B cell (primary cell): ENCODE measurements at regions not wholly inside any gene's neighbourhood (a gene's known extent, or its start where the extent isn't known, plus 50 kb on each side); places are given as distances from the start of the nearest gene placed in this dataset.

ENCODE experiments used
- ATAC-seq: fragments of 200-7000 bp; cut with Tn5 transposase; one replicate; pipeline ENCODE4 v1.10.0; 2021; ENCODE audit warnings: low read depth, mild to moderate bottlenecking, moderate number of reproducible peaks, moderate library complexity
- CTCF ChIA-PET: fragments of 350-600 bp; sonication (Branson Sonifier 250); formaldehyde crosslinking; loops from one replicate; lab custom pipeline; 2021; ENCODE audit warnings: antibody characterized with exemption, inconsistent platforms; lab: Charles Lee
- POLR2A ChIA-PET: fragments of 350-600 bp; sonication (Branson Sonifier 250); formaldehyde crosslinking; loops from one replicate; lab custom pipeline; 2021; ENCODE audit warnings: antibody characterized with exemption; lab: Charles Lee
- DNase-seq: peaks from one replicate; pipeline ENCODE4 v3.0.0; 2013
- H2AFZ ChIP-seq: 2 replicates; pipeline ENCODE4 v1.6.1; 2012; ENCODE audit warnings: mild to moderate bottlenecking, low read depth, low read length; ENCODE audit not compliant: insufficient read depth, poor library complexity, severe bottlenecking
- H3K27ac ChIP-seq, 2 donors: 1 replicate in 1 of 2; 2 replicates in 1 of 2; pipeline ENCODE4 v1.5.1; 2012 to 2013; ENCODE audit warnings: low read length in 2 of 2, mild to moderate bottlenecking in 2 of 2, moderate library complexity in 1 of 2
- H3K27me3 ChIP-seq, 4 experiments: fragments of 200-600 bp in 1 of 4; sonication (generic) in 1 of 4; replicated peaks in 1 of 4; 1 replicate in 2 of 4; 2 replicates in 2 of 4; pipeline versions ENCODE4 v1.6.1 to v1.7.0; 2013 to 2016; ENCODE audit warnings: low read length in 3 of 4, mild to moderate bottlenecking in 2 of 4, mixed read lengths in 1 of 4, moderate library complexity in 1 of 4; ENCODE audit not compliant: insufficient read depth in 4 of 4, control insufficient read depth in 3 of 4; ENCODE audit errors: control extremely low read depth in 1 of 4
- H3K36me3 ChIP-seq, 2 experiments: replicated peaks in 1 of 2; 1 replicate in 1 of 2; 2 replicates in 1 of 2; pipeline versions ENCODE4 v1.6.1 to v1.7.1; 2013; ENCODE audit warnings: low read length in 1 of 2; ENCODE audit not compliant: insufficient read depth in 2 of 2, control insufficient read depth in 1 of 2; ENCODE audit errors: control extremely low read depth in 1 of 2, extremely low read depth in 1 of 2
- H3K4me1 ChIP-seq, 2 donors: fragments of 200-600 bp in 1 of 2; sonication (generic) in 1 of 2; 1 replicate in 1 of 2; 2 replicates in 1 of 2; pipeline versions ENCODE4 v1.5.1 to v1.6.1; 2013 to 2017; ENCODE audit warnings: low read length in 2 of 2; ENCODE audit not compliant: control insufficient read depth in 2 of 2, insufficient read depth in 2 of 2
- H3K4me2 ChIP-seq: replicated peaks from 2 replicates; pipeline ENCODE3; 2012; ENCODE audit warnings: mild to moderate bottlenecking, low read depth, low read length; ENCODE audit not compliant: poor library complexity, severe bottlenecking
- H3K4me3 ChIP-seq, 5 experiments: fragments of 200-600 bp in 1 of 5; sonication (generic) in 1 of 5; 1 replicate in 3 of 5; 2 replicates in 2 of 5; pipeline versions ENCODE4 v1.5.1 to v1.7.0; 2011 to 2016; ENCODE audit warnings: low read length in 4 of 5, mild to moderate bottlenecking in 4 of 5, low read depth in 2 of 5, control low read depth in 1 of 5, moderate library complexity in 1 of 5; ENCODE audit not compliant: insufficient read depth in 1 of 5; ENCODE audit errors: control extremely low read depth in 1 of 5, extremely low read depth in 1 of 5
- H3K79me2 ChIP-seq: fragments of 200-600 bp; sonication (generic); one replicate; pipeline ENCODE4 v1.6.0; 2016; ENCODE audit warnings: low read length; ENCODE audit not compliant: control insufficient read depth, insufficient read depth
- H3K9ac ChIP-seq: fragments of 200-600 bp; sonication (generic); 2 replicates; pipeline ENCODE4 v1.6.1; 2017; ENCODE audit warnings: mild to moderate bottlenecking, low read length, moderate library complexity
- H3K9me3 ChIP-seq, 3 donors: one replicate each; pipeline versions ENCODE4 v1.6.1 to v1.7.1; 2013; ENCODE audit warnings: low read length in 2 of 3; ENCODE audit not compliant: control insufficient read depth in 2 of 3, insufficient read depth in 1 of 3; ENCODE audit errors: control extremely low read depth in 1 of 3
- H4K20me1 ChIP-seq: 2 replicates; pipeline ENCODE4 v1.6.0; 2012; ENCODE audit warnings: mild to moderate bottlenecking, low read length; ENCODE audit not compliant: insufficient read depth, control insufficient read depth, poor library complexity, severe bottlenecking
- H3K27ac Mint-ChIP-seq: one replicate; pipeline ENCODE4 v1.8.0; 2021; ENCODE audit warnings: mixed read lengths
- H3K27me3 Mint-ChIP-seq: one replicate; pipeline ENCODE4 v1.8.0; 2021; ENCODE audit warnings: mixed read lengths
- H3K4me1 Mint-ChIP-seq: one replicate; pipeline ENCODE4 v1.8.0; 2021; ENCODE audit warnings: mixed read lengths
- H3K4me3 Mint-ChIP-seq: one replicate; pipeline ENCODE4 v1.8.0; 2021; ENCODE audit warnings: mixed read lengths
- H3K9me3 Mint-ChIP-seq: one replicate; pipeline ENCODE4 v1.8.0; 2022; ENCODE audit warnings: mixed read lengths; ENCODE audit not compliant: insufficient read depth
- EZH2 ChIP-seq: IDR thresholded peaks from 2 replicates; pipeline ENCODE4 v1.6.1; 2012; ENCODE audit warnings: borderline replicate concordance, low read depth, mild to moderate bottlenecking, moderate library complexity, low read length; ENCODE audit not compliant: insufficient read depth, poor library complexity, severe bottlenecking
- WGBS: methylation state at CpG from one replicate; pipeline ENCODE4 v1.1.5; 2013; ENCODE audit warnings: missing lambda C conversion rate; ENCODE audit not compliant: insufficient coverage; 5-methylcytosine and 5-hydroxymethylcytosine counted together
- intact Hi-C: fragments of 100-400 bp; cut with micrococcal nuclease; formaldehyde crosslinking; loops from one replicate; pipeline ENCODE4 v1.10.0; 2022
- TF ChIP-seq, protein P1 (sequence below): fragments of 200-600 bp; IDR thresholded peaks from one replicate; pipeline ENCODE4 v1.8.0; 2022; ENCODE audit warnings: antibody characterized with exemption, mild to moderate bottlenecking

DNA sequence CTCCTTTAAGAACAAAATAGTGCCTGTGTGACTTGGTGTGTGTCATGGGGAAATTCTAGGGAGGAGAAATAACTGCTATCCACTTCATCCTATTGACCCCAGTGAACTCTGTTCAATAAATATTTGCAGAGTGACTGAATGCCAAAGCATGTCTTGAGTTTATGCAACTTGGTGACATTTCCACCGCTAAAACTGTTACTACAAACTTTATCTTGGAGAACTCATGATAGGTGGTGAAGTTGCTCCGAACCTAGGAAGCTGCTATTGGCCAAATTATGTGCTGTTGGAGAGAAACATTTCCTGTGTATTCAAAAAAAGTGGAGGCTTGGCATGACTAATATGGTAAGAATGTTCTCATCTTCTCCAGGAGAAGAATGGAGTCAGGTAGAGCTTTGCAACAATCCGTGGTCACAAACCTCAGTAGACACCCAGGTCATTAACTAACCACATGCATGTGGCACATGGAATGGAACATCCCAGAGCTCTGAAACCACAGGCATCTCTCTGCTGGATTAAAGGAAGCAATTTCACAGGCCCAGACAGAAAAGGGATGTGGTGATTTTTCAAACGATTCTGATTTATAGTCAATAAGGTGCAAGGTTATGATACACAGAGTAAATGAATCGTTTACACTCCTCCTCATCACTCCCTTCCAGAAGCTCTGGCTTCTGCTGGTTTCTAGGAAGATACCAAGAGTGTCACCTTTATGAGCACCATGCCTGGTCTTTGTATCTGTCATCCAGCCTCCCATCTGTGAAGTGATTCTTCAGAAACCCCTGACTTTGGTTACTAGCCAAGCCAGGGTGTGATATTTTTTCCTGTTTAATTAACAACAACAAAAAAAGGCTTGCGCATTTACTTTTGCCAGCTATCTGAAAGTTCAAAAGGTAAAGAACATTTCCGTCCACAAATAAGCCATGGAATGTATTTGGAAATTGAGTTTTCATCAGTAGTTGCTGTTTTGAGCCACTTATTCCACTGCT, 361.1 kb downstream of the TGFB2 start:
- Mint-ChIP-seq H3K27me3 (peaks cover 3% of the 10 kb centered on the region), H3K4me1 (no peaks in the 10 kb centered on the region), H3K27ac (no peak overlapping the region), H3K4me3 (no peak overlapping the region), H3K9me3 (no peaks in the 10 kb centered on the region)
- ChIA-PET CTCF (no interaction called here), POLR2A (no interaction called here)
- H3K4me1 ChIP-seq: no peaks in the 10 kb centered on the region
- DNase-seq (no peak), ATAC-seq (no peak)
- no peaks in the 10 kb centered on the region for H4K20me1 ChIP-seq
- H3K79me2 ChIP-seq: no peaks in the 10 kb centered on the region
- H3K9ac ChIP-seq: no peak overlapping the region
- no peaks in the 10 kb centered on the region for H3K27me3 ChIP-seq
- no peak for TF ChIP-seq EZH2
- TF ChIP-seq, protein P1, sequence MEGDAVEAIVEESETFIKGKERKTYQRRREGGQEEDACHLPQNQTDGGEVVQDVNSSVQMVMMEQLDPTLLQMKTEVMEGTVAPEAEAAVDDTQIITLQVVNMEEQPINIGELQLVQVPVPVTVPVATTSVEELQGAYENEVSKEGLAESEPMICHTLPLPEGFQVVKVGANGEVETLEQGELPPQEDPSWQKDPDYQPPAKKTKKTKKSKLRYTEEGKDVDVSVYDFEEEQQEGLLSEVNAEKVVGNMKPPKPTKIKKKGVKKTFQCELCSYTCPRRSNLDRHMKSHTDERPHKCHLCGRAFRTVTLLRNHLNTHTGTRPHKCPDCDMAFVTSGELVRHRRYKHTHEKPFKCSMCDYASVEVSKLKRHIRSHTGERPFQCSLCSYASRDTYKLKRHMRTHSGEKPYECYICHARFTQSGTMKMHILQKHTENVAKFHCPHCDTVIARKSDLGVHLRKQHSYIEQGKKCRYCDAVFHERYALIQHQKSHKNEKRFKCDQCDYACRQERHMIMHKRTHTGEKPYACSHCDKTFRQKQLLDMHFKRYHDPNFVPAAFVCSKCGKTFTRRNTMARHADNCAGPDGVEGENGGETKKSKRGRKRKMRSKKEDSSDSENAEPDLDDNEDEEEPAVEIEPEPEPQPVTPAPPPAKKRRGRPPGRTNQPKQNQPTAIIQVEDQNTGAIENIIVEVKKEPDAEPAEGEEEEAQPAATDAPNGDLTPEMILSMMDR: no peak
- intact Hi-C loops: no loop called here
- no peak overlapping the region for H3K4me2 ChIP-seq
- 47% methylated on average over 3 of the region's 7 CpGs for WGBS
- H3K27ac ChIP-seq: no peak overlapping the region
- H3K4me3 ChIP-seq: no peak overlapping the region
- no peak overlapping the region for H2AFZ ChIP-seq
- H3K9me3 ChIP-seq: no peaks in the 10 kb centered on the region
- H3K36me3 ChIP-seq: no peaks in the 10 kb centered on the region

DNA sequence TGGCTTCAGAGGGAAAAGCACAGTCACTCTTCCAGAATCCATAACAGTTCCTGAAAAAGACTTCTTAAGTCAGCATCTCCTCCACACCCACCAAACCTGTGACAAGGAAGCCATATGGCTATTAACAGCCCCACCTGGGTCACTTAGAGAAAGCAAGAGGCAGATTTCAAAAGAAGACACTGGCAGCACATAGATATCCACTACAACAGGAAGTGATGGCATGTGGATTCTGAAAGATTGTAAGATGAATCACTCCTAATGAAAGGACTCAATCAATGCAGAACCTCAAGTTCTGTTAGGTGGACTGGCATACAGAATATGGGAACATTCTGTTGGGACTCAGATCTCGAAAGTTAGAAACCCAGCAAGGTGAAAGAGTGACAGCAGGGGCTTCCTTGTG, 365.9 kb downstream of the TGFB2 start:
- H3K27ac Mint-ChIP-seq: no peak overlapping the region
- intact Hi-C loops: no loop called here
- no peaks in the 10 kb centered on the region for H3K4me1 Mint-ChIP-seq
- no peak overlapping the region for H3K4me3 Mint-ChIP-seq
- Histone ChIP-seq H2AFZ (no peak overlapping the region), H3K79me2 (no peaks in the 10 kb centered on the region), H3K9ac (no peak overlapping the region), H3K27ac (no peak overlapping the region), H4K20me1 (no peaks in the 10 kb centered on the region), H3K4me1 (no peaks in the 10 kb centered on the region), H3K4me3 (no peak overlapping the region), H3K9me3 (peaks cover 0 to 4% (median 0%) of the 10 kb centered on the region in 3 donors), H3K27me3 (no peaks in the 10 kb centered on the region), H3K4me2 (no peak overlapping the region), H3K36me3 (no peaks in the 10 kb centered on the region)
- no peak for TF ChIP-seq EZH2
- no peak for DNase-seq
- ChIA-PET POLR2A (no interaction called here), CTCF (no interaction called here)
- WGBS: 60% methylated on average over 1 of the region's 1 CpG
- H3K9me3 Mint-ChIP-seq: no peaks in the 10 kb centered on the region
- no peak for ATAC-seq
- peaks cover 3% of the 10 kb centered on the region for H3K27me3 Mint-ChIP-seq
